ENCODE measurements at regions not wholly inside any gene's neighbourhood (a gene's known extent, or its start where the extent isn't known, plus 50 kb on each side); places are given as distances from the start of the nearest gene placed in this dataset.

DNA sequence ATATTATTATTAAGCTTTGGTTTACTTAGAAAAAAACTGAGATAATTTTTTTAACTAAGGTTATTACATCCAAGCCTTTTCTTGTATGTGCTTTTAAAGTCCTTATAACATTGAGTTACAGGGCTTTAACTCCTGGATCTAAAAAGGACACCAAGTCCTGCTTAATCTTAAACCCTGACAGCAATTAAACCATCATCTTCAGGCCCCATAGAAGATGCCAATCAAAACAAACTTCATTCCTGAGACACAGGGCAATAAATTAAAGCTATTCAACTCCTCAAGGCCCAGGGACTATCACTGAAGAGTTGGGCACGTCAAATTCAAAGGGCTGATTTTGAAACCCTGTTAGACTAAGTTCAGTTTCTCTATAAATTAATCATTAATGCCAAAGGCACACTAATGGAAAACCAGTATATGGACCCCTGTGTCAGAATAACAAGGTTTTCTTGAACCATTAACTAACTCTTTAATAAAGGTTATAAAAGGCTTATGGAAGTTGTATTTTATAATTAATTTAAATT lies 1152.6 kb downstream of the NSUN3 start:
- intact Hi-C loops (cut with micrococcal nuclease) = no loop called here
- H3K4me2 ChIP-seq (ENCODE audit: low read length) = no peak overlapping the region
- RAD21 ChIA-PET (ENCODE audit: low non-redundant PET in 1 of 2, low total read pairs in 2 of 2, uncharacterized antibody in 2 of 2, unreplicated experiment in 2 of 2) = no interaction called here
- no peaks in the 10 kb centered on the region for H3K27me3 ChIP-seq (ENCODE audit: insufficient read depth, low read length)
- BruUV-seq (replicated peaks) = no TSS peak
- H4K20me1 ChIP-seq (ENCODE audit: insufficient read depth) = no peaks in the 10 kb centered on the region; the same call in 1 of the 2 replicates
- CTCF ChIA-PET = no interaction called here
- TF ChIP-seq, protein P1, sequence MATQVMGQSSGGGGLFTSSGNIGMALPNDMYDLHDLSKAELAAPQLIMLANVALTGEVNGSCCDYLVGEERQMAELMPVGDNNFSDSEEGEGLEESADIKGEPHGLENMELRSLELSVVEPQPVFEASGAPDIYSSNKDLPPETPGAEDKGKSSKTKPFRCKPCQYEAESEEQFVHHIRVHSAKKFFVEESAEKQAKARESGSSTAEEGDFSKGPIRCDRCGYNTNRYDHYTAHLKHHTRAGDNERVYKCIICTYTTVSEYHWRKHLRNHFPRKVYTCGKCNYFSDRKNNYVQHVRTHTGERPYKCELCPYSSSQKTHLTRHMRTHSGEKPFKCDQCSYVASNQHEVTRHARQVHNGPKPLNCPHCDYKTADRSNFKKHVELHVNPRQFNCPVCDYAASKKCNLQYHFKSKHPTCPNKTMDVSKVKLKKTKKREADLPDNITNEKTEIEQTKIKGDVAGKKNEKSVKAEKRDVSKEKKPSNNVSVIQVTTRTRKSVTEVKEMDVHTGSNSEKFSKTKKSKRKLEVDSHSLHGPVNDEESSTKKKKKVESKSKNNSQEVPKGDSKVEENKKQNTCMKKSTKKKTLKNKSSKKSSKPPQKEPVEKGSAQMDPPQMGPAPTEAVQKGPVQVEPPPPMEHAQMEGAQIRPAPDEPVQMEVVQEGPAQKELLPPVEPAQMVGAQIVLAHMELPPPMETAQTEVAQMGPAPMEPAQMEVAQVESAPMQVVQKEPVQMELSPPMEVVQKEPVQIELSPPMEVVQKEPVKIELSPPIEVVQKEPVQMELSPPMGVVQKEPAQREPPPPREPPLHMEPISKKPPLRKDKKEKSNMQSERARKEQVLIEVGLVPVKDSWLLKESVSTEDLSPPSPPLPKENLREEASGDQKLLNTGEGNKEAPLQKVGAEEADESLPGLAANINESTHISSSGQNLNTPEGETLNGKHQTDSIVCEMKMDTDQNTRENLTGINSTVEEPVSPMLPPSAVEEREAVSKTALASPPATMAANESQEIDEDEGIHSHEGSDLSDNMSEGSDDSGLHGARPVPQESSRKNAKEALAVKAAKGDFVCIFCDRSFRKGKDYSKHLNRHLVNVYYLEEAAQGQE (IDR thresholded peaks at IDR 0.05; ENCODE audit: low read depth) = no peak
- TF ChIP-seq CBX3 (IDR thresholded peaks at IDR 0.05; ENCODE audit: low read depth) (no peak), ELF1 (IDR thresholded peaks at IDR 0.05; ENCODE audit: borderline replicate concordance, low read depth) (no peak), CEBPB (IDR thresholded peaks at IDR 0.05; ENCODE audit: low read depth) (no peak), POLR2A (IDR thresholded peaks at IDR 0.05; ENCODE audit: borderline replicate concordance, extremely low read depth, insufficient read depth, insufficient read length) (no peak)
- H3K9me3 ChIP-seq (ENCODE audit: control insufficient read depth in 1 of 2, insufficient read depth in 1 of 2, low read depth in 1 of 2, low read length in 2 of 2) = peaks cover 0 to 12% of the 10 kb centered on the region in 2 experiments; a peak in 2 of 4 replicates
- no peaks in the 10 kb centered on the region for H3K4me1 ChIP-seq (ENCODE audit: control insufficient read depth in 1 of 2, insufficient read depth in 2 of 2, low read length in 2 of 2)
- H3K9me2 ChIP-seq (ENCODE audit: insufficient read depth) = no peaks in the 10 kb centered on the region
- ATAC-seq = no peak
- no peak overlapping the region for H3K4me3 ChIP-seq (replicated peaks in 1 of 2; ENCODE audit: low read depth in 1 of 2, low read length in 2 of 2)
- H3K9ac ChIP-seq (ENCODE audit: low read length) = no peak overlapping the region
- no peak overlapping the region for H2AFZ ChIP-seq (ENCODE audit: low read depth, low read length, poor library complexity, severe bottlenecking)
- POLR2A ChIA-PET = no interaction called here
- H3K79me2 ChIP-seq (ENCODE audit: insufficient read depth, low read length) = no peaks in the 10 kb centered on the region
- no peak overlapping the region for H3K27ac ChIP-seq (ENCODE audit: low read depth, low read length)
- no peaks in the 10 kb centered on the region for H3K36me3 ChIP-seq (ENCODE audit: control insufficient read depth in 1 of 2, insufficient read depth in 2 of 2, low read length in 2 of 2)
- no peak for DNase-seq (ENCODE audit: low read depth, low spot score)

DNA sequence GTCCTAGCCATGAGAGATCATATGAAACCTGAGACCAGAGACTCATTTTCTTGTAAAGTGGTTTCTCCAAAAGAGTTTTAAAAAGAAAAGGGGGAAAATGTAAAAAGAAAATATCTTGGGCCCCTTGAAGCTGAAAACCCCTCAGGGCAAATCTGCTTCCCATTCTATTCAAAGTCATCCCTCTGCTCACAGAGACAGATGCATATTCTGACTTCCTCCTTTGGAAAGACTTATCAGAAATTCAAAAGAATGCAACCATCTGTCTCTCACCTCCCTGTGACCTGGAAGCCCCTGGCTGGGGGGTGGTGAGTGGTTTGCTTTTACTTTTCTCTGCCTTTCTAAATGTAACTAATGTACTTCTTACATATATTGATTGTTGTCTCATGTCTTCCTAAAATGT lies 1154.8 kb downstream of the NSUN3 start:
- ChIA-PET POLR2A (no interaction called here), CTCF (no interaction called here), RAD21 (ENCODE audit: low non-redundant PET in 1 of 2, low total read pairs in 2 of 2, uncharacterized antibody in 2 of 2, unreplicated experiment in 2 of 2) (no interaction called here)
- Histone ChIP-seq H3K4me1 (ENCODE audit: control insufficient read depth in 1 of 2, insufficient read depth in 2 of 2, low read length in 2 of 2) (no peaks in the 10 kb centered on the region), H3K36me3 (ENCODE audit: control insufficient read depth in 1 of 2, insufficient read depth in 2 of 2, low read length in 2 of 2) (no peaks in the 10 kb centered on the region), H3K9me3 (ENCODE audit: control insufficient read depth in 1 of 2, insufficient read depth in 1 of 2, low read depth in 1 of 2, low read length in 2 of 2) (peaks cover 0 to 10% of the 10 kb centered on the region in 2 experiments; a peak in 1 of 4 replicates), H3K9me2 (ENCODE audit: insufficient read depth) (no peaks in the 10 kb centered on the region), H4K20me1 (ENCODE audit: insufficient read depth) (no peaks in the 10 kb centered on the region; the same call in 1 of the 2 replicates), H3K79me2 (ENCODE audit: insufficient read depth, low read length) (no peaks in the 10 kb centered on the region), H3K4me2 (ENCODE audit: low read length) (no peak overlapping the region), H3K9ac (ENCODE audit: low read length) (no peak overlapping the region), H3K27me3 (ENCODE audit: insufficient read depth, low read length) (no peaks in the 10 kb centered on the region), H3K4me3 (replicated peaks in 1 of 2; ENCODE audit: low read depth in 1 of 2, low read length in 2 of 2) (no peak overlapping the region), H3K27ac (ENCODE audit: low read depth, low read length) (no peak overlapping the region), H2AFZ (ENCODE audit: low read depth, low read length, poor library complexity, severe bottlenecking) (no peak overlapping the region)
- no TSS peak for BruUV-seq (replicated peaks)
- DNase-seq (ENCODE audit: low read depth, low spot score) = no peak
- intact Hi-C loops (cut with micrococcal nuclease) = no loop called here
- no peak for ATAC-seq
- TF ChIP-seq RAD21 (IDR thresholded peaks at IDR 0.05; ENCODE audit: low read depth) (no peak), EGR1 (IDR thresholded peaks at IDR 0.05; ENCODE audit: low read depth) (no peak), TCF7L2 (IDR thresholded peaks at IDR 0.05; ENCODE audit: borderline replicate concordance, extremely low read depth, insufficient read depth, insufficient read length) (no peak), ZNF274 (IDR thresholded peaks at IDR 0.05; ENCODE audit: low read depth, low read length) (no peak), EZH2 (IDR thresholded peaks at IDR 0.05) (no peak), CEBPB (IDR thresholded peaks at IDR 0.05; ENCODE audit: low read depth) (no peak), POLR2A (IDR thresholded peaks at IDR 0.05; ENCODE audit: borderline replicate concordance, extremely low read depth, insufficient read depth, insufficient read length) (no peak), ZFX (IDR thresholded peaks at IDR 0.05) (no peak), MAX (IDR thresholded peaks at IDR 0.05) (no peak)
- TF ChIP-seq, protein P2, sequence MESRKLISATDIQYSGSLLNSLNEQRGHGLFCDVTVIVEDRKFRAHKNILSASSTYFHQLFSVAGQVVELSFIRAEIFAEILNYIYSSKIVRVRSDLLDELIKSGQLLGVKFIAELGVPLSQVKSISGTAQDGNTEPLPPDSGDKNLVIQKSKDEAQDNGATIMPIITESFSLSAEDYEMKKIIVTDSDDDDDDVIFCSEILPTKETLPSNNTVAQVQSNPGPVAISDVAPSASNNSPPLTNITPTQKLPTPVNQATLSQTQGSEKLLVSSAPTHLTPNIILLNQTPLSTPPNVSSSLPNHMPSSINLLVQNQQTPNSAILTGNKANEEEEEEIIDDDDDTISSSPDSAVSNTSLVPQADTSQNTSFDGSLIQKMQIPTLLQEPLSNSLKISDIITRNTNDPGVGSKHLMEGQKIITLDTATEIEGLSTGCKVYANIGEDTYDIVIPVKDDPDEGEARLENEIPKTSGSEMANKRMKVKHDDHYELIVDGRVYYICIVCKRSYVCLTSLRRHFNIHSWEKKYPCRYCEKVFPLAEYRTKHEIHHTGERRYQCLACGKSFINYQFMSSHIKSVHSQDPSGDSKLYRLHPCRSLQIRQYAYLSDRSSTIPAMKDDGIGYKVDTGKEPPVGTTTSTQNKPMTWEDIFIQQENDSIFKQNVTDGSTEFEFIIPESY (IDR thresholded peaks at IDR 0.05; ENCODE audit: extremely low read depth, insufficient replicate concordance, low read length) = no peak
